Activated CD4-positive, alpha-beta T cell treated with anti-CD3 and anti-CD28 coated beads for 1 hour (primary cell): ENCODE measurements at regions not wholly inside any gene's neighbourhood (a gene's known extent, or its start where the extent isn't known, plus 50 kb on each side); places are given as distances from the start of the nearest gene placed in this dataset.
"Not testable (repeated sequence)": the region's sequence is repeated elsewhere in the genome, so short reads cannot be mapped to it uniquely, and the experiment has no call there.

Experiments used
- DNase-seq: peaks from one replicate; pipeline ENCODE4 v3.0.0-alpha.2; 2020

GRCh38 chr4:118410138-118410537, 57.3 kb upstream of the PRSS12 start:
- DNase-seq, result no peak

GRCh38 chr4:118417325-118417724, 64.5 kb upstream of the PRSS12 start:
- no peak for DNase-seq

- DNase-seq, result not testable (repeated sequence)
Observed at GRCh38 chr4:118417800-118418199, 65.0 kb upstream of the PRSS12 start.

- DNase-seq, result not testable (repeated sequence)
Observed at GRCh38 chr4:118418396-118418795, 65.6 kb upstream of the PRSS12 start.

- not testable (repeated sequence) for DNase-seq
Observed at GRCh38 chr4:118419626-118420025, 66.8 kb upstream of the PRSS12 start.

- not testable (repeated sequence) for DNase-seq
Observed at GRCh38 chr4:118424062-118424461, 71.3 kb upstream of the PRSS12 start.

- not testable (repeated sequence) for DNase-seq
Observed at GRCh38 chr4:118428881-118429280, 76.1 kb upstream of the PRSS12 start.

- not testable (repeated sequence) for DNase-seq
Observed at GRCh38 chr4:118432359-118432758, 79.6 kb upstream of the PRSS12 start.

GRCh38 chr4:118433612-118434375, 81.0 kb upstream of the PRSS12 start:
- DNase-seq, result not testable (repeated sequence)

GRCh38 chr4:118435415-118435814, 82.6 kb upstream of the PRSS12 start:
- not testable (repeated sequence) for DNase-seq

- not testable (repeated sequence) for DNase-seq
Observed at GRCh38 chr4:118442115-118442837, 89.5 kb upstream of the PRSS12 start.

GRCh38 chr4:118447397-118447796, 94.6 kb upstream of the PRSS12 start:
- not testable (repeated sequence) for DNase-seq

GRCh38 chr4:118454857-118455256, 102.1 kb upstream of the PRSS12 start:
- not testable (repeated sequence) for DNase-seq

- not testable (repeated sequence) for DNase-seq
Observed at GRCh38 chr4:118461435-118461834, 108.6 kb upstream of the PRSS12 start.

- not testable (repeated sequence) for DNase-seq
Observed at GRCh38 chr4:118465831-118466230, 113.0 kb upstream of the PRSS12 start.

GRCh38 chr4:118474001-118474626, 121.3 kb upstream of the PRSS12 start:
- DNase-seq, result not testable (repeated sequence)

GRCh38 chr4:118474771-118475170, 122.0 kb upstream of the PRSS12 start:
- not testable (repeated sequence) for DNase-seq

GRCh38 chr4:118475901-118476300, 123.1 kb upstream of the PRSS12 start:
- not testable (repeated sequence) for DNase-seq

- DNase-seq, result not testable (repeated sequence)
Observed at GRCh38 chr4:118477826-118478225, 125.0 kb upstream of the PRSS12 start.

GRCh38 chr4:118485801-118486314, 133.1 kb upstream of the PRSS12 start:
- not testable (repeated sequence) for DNase-seq

GRCh38 chr4:118492963-118493362, 140.2 kb upstream of the PRSS12 start:
- DNase-seq, result not testable (repeated sequence)

GRCh38 chr4:118494437-118494836, 141.6 kb upstream of the PRSS12 start:
- DNase-seq, result not testable (repeated sequence)

- DNase-seq, result not testable (repeated sequence)
Observed at GRCh38 chr4:118502967-118503366, 150.2 kb upstream of the PRSS12 start.
